ENCODE measurements at regions not wholly inside any gene's neighbourhood (a gene's known extent, or its start where the extent isn't known, plus 50 kb on each side); places are given as distances from the start of the nearest gene placed in this dataset.

- ATAC-seq, result no peak
- 60 to 83% methylated on average over 4 of the region's 4 CpGs for WGBS, 2 donors
- Histone ChIP-seq H3K27ac (no peak overlapping the region), H3K4me1 (no peaks in the 10 kb centered on the region), H3K36me3 (replicated peaks in 1 of 2; ENCODE audit: insufficient read depth in 1 of 2, low read depth in 2 of 2) (no peaks in the 10 kb centered on the region), H3K9me3 (no peaks in the 10 kb centered on the region), H3K4me3 (no peak overlapping the region), H3K27me3 (no peaks in the 10 kb centered on the region)
- no peak for DNase-seq
- TF ChIP-seq POLR2A (IDR thresholded peaks at IDR 0.05), result no peak
- TF ChIP-seq CTCF (IDR thresholded peaks at IDR 0.05), result no peak
- intact Hi-C loops (cut with DNase I), result no loop called here
Observed at GRCh38 chrX:42123369-42123768, 200.0 kb upstream of the CASK start.

- Histone ChIP-seq H3K9me3 (no peaks in the 10 kb centered on the region), H3K4me1 (no peaks in the 10 kb centered on the region), H3K4me3 (no peak overlapping the region), H3K27me3 (no peaks in the 10 kb centered on the region), H3K36me3 (replicated peaks in 1 of 2; ENCODE audit: insufficient read depth in 1 of 2, low read depth in 2 of 2) (no peaks in the 10 kb centered on the region), H3K27ac (no peak overlapping the region)
- TF ChIP-seq POLR2A (IDR thresholded peaks at IDR 0.05) (no peak), CTCF (IDR thresholded peaks at IDR 0.05) (no peak)
- DNase-seq (no peak), ATAC-seq (no peak)
- intact Hi-C loops (cut with DNase I), result no loop called here
- WGBS, 2 donors, result 92 to 100% methylated on average over 1 of the region's 1 CpG
Observed at GRCh38 chrX:42119076-42119475, 195.7 kb upstream of the CASK start.

- no peak for TF ChIP-seq CTCF (IDR thresholded peaks at IDR 0.05)
- TF ChIP-seq POLR2A (IDR thresholded peaks at IDR 0.05), result no peak
- 72 to 73% methylated on average over 2 of the region's 2 CpGs for WGBS, 2 donors
Observed at GRCh38 chrX:42117318-42117717, 194.0 kb upstream of the CASK start.

GRCh38 chrX:42109428-42109827 lies 186.1 kb upstream of the CASK start:
- H3K9me3 ChIP-seq, result no peaks in the 10 kb centered on the region
- no peaks in the 10 kb centered on the region for H3K36me3 ChIP-seq (replicated peaks in 1 of 2; ENCODE audit: insufficient read depth in 1 of 2, low read depth in 2 of 2)
- H3K4me1 ChIP-seq, result no peaks in the 10 kb centered on the region
- H3K4me3 ChIP-seq, result no peak overlapping the region
- no peak for DNase-seq
- no peak for TF ChIP-seq CTCF (IDR thresholded peaks at IDR 0.05)
- no peak for TF ChIP-seq POLR2A (IDR thresholded peaks at IDR 0.05)
- H3K27ac ChIP-seq, result no peak overlapping the region
- no peaks in the 10 kb centered on the region for H3K27me3 ChIP-seq
- intact Hi-C loops (cut with DNase I), result no loop called here
- ATAC-seq, result no peak
- WGBS, 2 donors, result 82 to 90% methylated on average over 2 of the region's 2 CpGs

More at GRCh38 chrX:42117318-42117717, 194.0 kb upstream of the CASK start:
- DNase-seq (no peak), ATAC-seq (no peak)
- H3K4me3 ChIP-seq, result no peak overlapping the region
- intact Hi-C loops (cut with DNase I), result no loop called here
- H3K27me3 ChIP-seq, result no peaks in the 10 kb centered on the region
- no peaks in the 10 kb centered on the region for H3K36me3 ChIP-seq (replicated peaks in 1 of 2; ENCODE audit: insufficient read depth in 1 of 2, low read depth in 2 of 2)
- no peak overlapping the region for H3K27ac ChIP-seq
- H3K9me3 ChIP-seq, result no peaks in the 10 kb centered on the region
- H3K4me1 ChIP-seq, result no peaks in the 10 kb centered on the region
